ENCODE measurements at regions not wholly inside any gene's neighbourhood (a gene's known extent, or its start where the extent isn't known, plus 50 kb on each side); places are given as distances from the start of the nearest gene placed in this dataset.

DNA sequence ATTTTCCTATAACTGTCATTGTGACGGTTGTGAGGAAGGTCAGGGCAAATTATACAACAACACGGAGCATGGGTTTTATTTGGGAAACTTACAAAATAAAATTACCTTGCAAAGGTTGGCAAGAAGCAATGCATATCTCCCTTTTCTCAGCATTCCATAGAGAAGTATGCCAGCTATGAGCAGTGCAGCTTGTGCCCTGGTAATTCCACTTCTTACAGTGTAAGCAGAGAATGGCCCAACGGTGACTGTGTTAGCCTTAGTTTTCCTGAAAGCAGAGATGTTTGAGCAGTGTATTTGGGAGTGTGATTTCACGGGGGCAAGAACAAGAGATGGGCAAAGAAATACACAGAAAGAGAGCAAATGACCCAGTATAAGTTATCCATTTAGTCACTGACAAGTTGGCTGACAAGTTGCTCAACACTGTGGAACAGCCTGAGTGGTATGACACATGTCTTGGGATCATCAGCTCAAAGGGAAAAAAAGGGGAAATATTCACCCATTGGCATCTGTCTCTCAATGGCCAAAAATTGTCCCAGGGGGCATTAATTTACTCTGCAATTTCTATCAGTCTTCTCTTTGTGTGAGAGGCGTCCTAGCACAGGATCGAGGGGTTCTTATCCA is 210.9 kb upstream of the NRIP1 start:
- TF ChIP-seq, protein P1, sequence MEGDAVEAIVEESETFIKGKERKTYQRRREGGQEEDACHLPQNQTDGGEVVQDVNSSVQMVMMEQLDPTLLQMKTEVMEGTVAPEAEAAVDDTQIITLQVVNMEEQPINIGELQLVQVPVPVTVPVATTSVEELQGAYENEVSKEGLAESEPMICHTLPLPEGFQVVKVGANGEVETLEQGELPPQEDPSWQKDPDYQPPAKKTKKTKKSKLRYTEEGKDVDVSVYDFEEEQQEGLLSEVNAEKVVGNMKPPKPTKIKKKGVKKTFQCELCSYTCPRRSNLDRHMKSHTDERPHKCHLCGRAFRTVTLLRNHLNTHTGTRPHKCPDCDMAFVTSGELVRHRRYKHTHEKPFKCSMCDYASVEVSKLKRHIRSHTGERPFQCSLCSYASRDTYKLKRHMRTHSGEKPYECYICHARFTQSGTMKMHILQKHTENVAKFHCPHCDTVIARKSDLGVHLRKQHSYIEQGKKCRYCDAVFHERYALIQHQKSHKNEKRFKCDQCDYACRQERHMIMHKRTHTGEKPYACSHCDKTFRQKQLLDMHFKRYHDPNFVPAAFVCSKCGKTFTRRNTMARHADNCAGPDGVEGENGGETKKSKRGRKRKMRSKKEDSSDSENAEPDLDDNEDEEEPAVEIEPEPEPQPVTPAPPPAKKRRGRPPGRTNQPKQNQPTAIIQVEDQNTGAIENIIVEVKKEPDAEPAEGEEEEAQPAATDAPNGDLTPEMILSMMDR (IDR thresholded peaks at IDR 0.05): no peak
- no peak for TF ChIP-seq ZFX (IDR thresholded peaks at IDR 0.05; ENCODE audit: borderline replicate concordance)
